HepG2 (cell line): ENCODE measurements at regions not wholly inside any gene's neighbourhood (a gene's known extent, or its start where the extent isn't known, plus 50 kb on each side); places are given as distances from the start of the nearest gene placed in this dataset.

Experiments
- ATAC-seq: fragments of 200-7000 bp; cut with Tn5 transposase; 3 replicates; pipeline ENCODE4 v1.9.1; 2020; ENCODE audit warnings: mild to moderate bottlenecking, moderate library complexity
- BruUV-seq: library from RNA; stranded (reverse); fragments of 400-500 nt; replicated peaks from 2 replicates; lab custom pipeline; 2021; lab: Mats Ljungman, UMichigan
- CTCF ChIA-PET: fragments of 300-600 bp; formaldehyde crosslinking; extraction: SDS; loops from one replicate; lab custom pipeline; 2021; ENCODE audit warnings: low total read pairs, inconsistent platforms, low intra/inter-chr PET ratio; lab: Yijun Ruan, JAX
- POLR2A ChIA-PET: fragments of 350-600 bp; sonication (Branson Sonifier 250); formaldehyde crosslinking; loops from one replicate; lab custom pipeline; 2020; ENCODE audit warnings: antibody characterized with exemption, inconsistent platforms; lab: Yijun Ruan, JAX
- DNase-seq: peaks from one replicate; pipeline ENCODE4 v3.0.0-alpha.2; 2015; ENCODE audit warnings: low spot score
- FAIRE-seq: peaks from 3 replicates; lab custom pipeline; 2011; peaks lifted over from hg19 to GRCh38; lab: Jason Lieb, UNC
- H2AFZ ChIP-seq: one replicate; pipeline ENCODE4 v1.6.1; 2011; ENCODE audit warnings: low read length, inconsistent platforms
- H3K27ac ChIP-seq: fragments of 300-600 bp; 3 replicates; pipeline ENCODE4 v1.8.0; 2011; ENCODE audit warnings: mixed run types, mild to moderate bottlenecking, mixed read lengths, low read length, inconsistent platforms; ENCODE audit not compliant: insufficient read depth; ENCODE audit errors: extremely low read length
- H3K27me3 ChIP-seq, 2 experiments: fragments of 200-600 bp in 1 of 2; 2 replicates in 1 of 2; 3 replicates in 1 of 2; pipeline versions ENCODE4 v1.6.0 to v1.8.0; 2011; ENCODE audit warnings: low read length in 2 of 2, mild to moderate bottlenecking in 2 of 2, moderate library complexity in 2 of 2, inconsistent platforms in 1 of 2; ENCODE audit not compliant: insufficient read depth in 2 of 2, control insufficient read depth in 1 of 2
- H3K36me3 ChIP-seq, 2 experiments: fragments of 200-600 bp in 1 of 2; replicated peaks in 1 of 2; 2 replicates in 1 of 2; 3 replicates in 1 of 2; pipeline versions ENCODE4 v1.5.1 to v1.8.0; 2011; ENCODE audit warnings: low read length in 2 of 2, inconsistent platforms in 1 of 2; ENCODE audit not compliant: insufficient read depth in 2 of 2, control insufficient read depth in 1 of 2
- H3K4me1 ChIP-seq: 2 replicates; pipeline ENCODE4 v1.5.1; 2012; ENCODE audit warnings: low read length, inconsistent platforms; ENCODE audit not compliant: insufficient read depth
- H3K4me2 ChIP-seq: 2 replicates; pipeline ENCODE4 v1.6.0; 2011; ENCODE audit warnings: low read depth, low read length, inconsistent platforms
- H3K4me3 ChIP-seq, 3 experiments: fragments of 200-600 bp in 1 of 3; sonication (generic), shearing (Covaris generic) in 1 of 3; replicated peaks in 1 of 3; 2 replicates each; pipeline ENCODE4 v1.5.1; 2011 to 2016; ENCODE audit warnings: low read length in 3 of 3, inconsistent platforms in 2 of 3, low read depth in 2 of 3, mild to moderate bottlenecking in 2 of 3, control low read depth in 1 of 3, mixed read lengths in 1 of 3; ENCODE audit not compliant: insufficient read depth in 1 of 3
- H3K79me2 ChIP-seq: one replicate; pipeline ENCODE4 v1.6.1; 2011; ENCODE audit warnings: low read length, inconsistent platforms; ENCODE audit not compliant: insufficient read depth
- H3K9ac ChIP-seq: 2 replicates; pipeline ENCODE4 v1.6.0; 2011; ENCODE audit warnings: mild to moderate bottlenecking, low read depth, low read length, inconsistent platforms; ENCODE audit not compliant: insufficient read depth
- H3K9me3 ChIP-seq: 2 replicates; pipeline ENCODE4 v1.5.1; 2012; ENCODE audit warnings: mild to moderate bottlenecking, low read length
- H4K20me1 ChIP-seq: 2 replicates; pipeline ENCODE4 v1.6.0; 2011; ENCODE audit warnings: inconsistent platforms, mild to moderate bottlenecking, low read length, moderate library complexity; ENCODE audit not compliant: insufficient read depth
- HNRNPLL ChIP-seq: fragments of 200-400 bp; formaldehyde crosslinking; IDR thresholded peaks from 2 replicates; pipeline ENCODE4 v1.6.1; 2017; ENCODE audit warnings: mild to moderate bottlenecking, low read depth, low read length; ENCODE audit not compliant: poor library complexity, severe bottlenecking
- HOXA7 ChIP-seq: sonication (generic); formaldehyde crosslinking; IDR thresholded peaks from 2 replicates; pipeline ENCODE4 v1.8.1; 2022; ENCODE audit warnings: mild to moderate bottlenecking, missing genetic modification reagents, moderate library complexity
- MIER3 ChIP-seq: IDR thresholded peaks from 2 replicates; pipeline ENCODE4 v1.6.1; 2016; ENCODE audit warnings: missing compliant biosample characterization, borderline replicate concordance
- NR2C2 ChIP-seq: sonication (generic); formaldehyde crosslinking; IDR thresholded peaks from 2 replicates; pipeline ENCODE4 v1.4.0; 2020; ENCODE audit warnings: missing genetic modification reagents, mild to moderate bottlenecking, moderate library complexity, borderline replicate concordance
- SMAD1 ChIP-seq: sonication (generic); formaldehyde crosslinking; IDR thresholded peaks from 2 replicates; pipeline ENCODE4 v1.4.0; 2020; ENCODE audit warnings: missing genetic modification reagents, low read depth, mild to moderate bottlenecking, borderline replicate concordance
- SRY ChIP-seq: sonication (generic); formaldehyde crosslinking; IDR thresholded peaks from 2 replicates; pipeline ENCODE4 v1.8.0; 2022; ENCODE audit warnings: mild to moderate bottlenecking, missing genetic modification reagents
- TBL1XR1 ChIP-seq: fragments of 150-350 bp; IDR thresholded peaks from 2 replicates; pipeline ENCODE4 v1.6.1; 2014; ENCODE audit warnings: borderline replicate concordance, low read length; ENCODE audit not compliant: partially characterized antibody
- YEATS2 ChIP-seq: sonication (generic); formaldehyde crosslinking; IDR thresholded peaks from 2 replicates; pipeline ENCODE4 v1.4.0; 2020; ENCODE audit warnings: missing genetic modification reagents, borderline replicate concordance
- ZNF432 ChIP-seq: sonication (generic); formaldehyde crosslinking; IDR thresholded peaks from 2 replicates; pipeline ENCODE4 v1.5.0; 2020; ENCODE audit warnings: missing genetic modification reagents, mild to moderate bottlenecking, borderline replicate concordance
- ZNF546 ChIP-seq: sonication (generic); formaldehyde crosslinking; conservative IDR thresholded peaks from 2 replicates; pipeline ENCODE4 v1.8.1; 2023; ENCODE audit warnings: mild to moderate bottlenecking, missing genetic modification reagents
- ZNF569 ChIP-seq: sonication (generic); formaldehyde crosslinking; IDR thresholded peaks from 2 replicates; pipeline ENCODE4 v1.5.0; 2020; ENCODE audit warnings: mild to moderate bottlenecking, missing genetic modification reagents, moderate library complexity, borderline replicate concordance
- ZNF615 ChIP-seq: sonication (generic); formaldehyde crosslinking; IDR thresholded peaks from 2 replicates; pipeline ENCODE4 v1.5.0; 2020; ENCODE audit warnings: mild to moderate bottlenecking, missing genetic modification reagents, borderline replicate concordance
- ZNF713 ChIP-seq: sonication (generic); formaldehyde crosslinking; IDR thresholded peaks from 2 replicates; pipeline ENCODE4 v1.4.0; 2020; ENCODE audit warnings: mild to moderate bottlenecking, missing genetic modification reagents
- ZNF776 ChIP-seq: sonication (generic); formaldehyde crosslinking; IDR thresholded peaks from 2 replicates; pipeline ENCODE4 v1.4.0; 2020; ENCODE audit warnings: mild to moderate bottlenecking, missing genetic modification reagents
- ZNF777 ChIP-seq: sonication (generic); formaldehyde crosslinking; IDR thresholded peaks from 2 replicates; pipeline ENCODE4 v1.4.0; 2020; ENCODE audit warnings: missing genetic modification reagents
- WGBS: methylation state at CpG from one replicate; pipeline ENCODE4 v1.1.6; 2017; ENCODE audit warnings: low lambda C conversion rate; 5-methylcytosine and 5-hydroxymethylcytosine counted together
- in situ Hi-C: cut with HindIII; loops from 2 replicates; pipeline ENCODE4 v1.10.0; 2017; ENCODE audit warnings: low pct_unique_long_range_greater_than_20kb; ENCODE audit not compliant: extremely low pct_ligation_motif_present
- intact Hi-C: fragments of 100-400 bp; cut with micrococcal nuclease; formaldehyde crosslinking; loops from one replicate; pipeline ENCODE4 v1.10.0; 2022; ENCODE audit not compliant: unreplicated experiment
- TF ChIP-seq, protein P1 (sequence below): IDR thresholded peaks from 2 replicates; pipeline ENCODE4 v1.6.1; 2016
- TF ChIP-seq, protein P2 (sequence below): sonication (generic); formaldehyde crosslinking; IDR thresholded peaks from 2 replicates; pipeline ENCODE4 v1.5.0; 2020; ENCODE audit warnings: mild to moderate bottlenecking, missing genetic modification reagents
- TF ChIP-seq, protein P3 (sequence below): sonication (generic); formaldehyde crosslinking; IDR thresholded peaks from 2 replicates; pipeline ENCODE4 v1.4.0; 2020; ENCODE audit warnings: missing genetic modification reagents

DNA sequence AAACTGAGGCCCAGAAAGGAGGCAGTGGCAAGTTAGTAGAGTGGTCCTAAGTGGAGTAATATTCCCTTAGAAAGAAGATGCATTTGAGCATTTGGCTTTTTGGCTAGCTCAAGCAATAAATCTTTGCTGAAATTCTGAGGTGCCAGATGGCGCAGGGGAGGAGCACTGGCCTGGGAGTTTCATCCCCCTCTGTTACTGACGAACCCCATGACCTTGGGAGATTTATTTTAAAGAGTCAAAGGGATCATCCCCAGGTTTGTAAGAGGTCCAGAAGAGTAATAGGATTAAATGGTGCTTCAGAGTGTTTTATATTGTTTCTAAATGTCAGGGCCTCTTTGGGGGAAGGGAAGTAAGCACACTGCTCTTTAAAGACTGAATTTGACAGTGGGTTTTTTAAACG, 85.1 kb upstream of the PIAS1 start:
- TF ChIP-seq HNRNPLL (no peak), YEATS2 (CRISPR knock-in tag) (no peak), ZNF776 (CRISPR knock-in tag) (no peak), TBL1XR1 (no peak), ZNF777 (CRISPR knock-in tag) (no peak), ZNF615 (no peak), MIER3 (CRISPR knock-in tag) (no peak), ZNF569 (CRISPR knock-in tag) (no peak), ZNF713 (CRISPR knock-in tag) (no peak), HOXA7 (no peak), SMAD1 (CRISPR knock-in tag) (no peak), ZNF432 (no peak), ZNF546 (CRISPR knock-in tag) (no peak), NR2C2 (CRISPR knock-in tag) (no peak), SRY (CRISPR knock-in tag) (no peak)
- TF ChIP-seq, protein P1, sequence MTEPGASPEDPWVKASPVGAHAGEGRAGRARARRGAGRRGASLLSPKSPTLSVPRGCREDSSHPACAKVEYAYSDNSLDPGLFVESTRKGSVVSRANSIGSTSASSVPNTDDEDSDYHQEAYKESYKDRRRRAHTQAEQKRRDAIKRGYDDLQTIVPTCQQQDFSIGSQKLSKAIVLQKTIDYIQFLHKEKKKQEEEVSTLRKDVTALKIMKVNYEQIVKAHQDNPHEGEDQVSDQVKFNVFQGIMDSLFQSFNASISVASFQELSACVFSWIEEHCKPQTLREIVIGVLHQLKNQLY (CRISPR knock-in tag) = no peak
- TF ChIP-seq, protein P2, sequence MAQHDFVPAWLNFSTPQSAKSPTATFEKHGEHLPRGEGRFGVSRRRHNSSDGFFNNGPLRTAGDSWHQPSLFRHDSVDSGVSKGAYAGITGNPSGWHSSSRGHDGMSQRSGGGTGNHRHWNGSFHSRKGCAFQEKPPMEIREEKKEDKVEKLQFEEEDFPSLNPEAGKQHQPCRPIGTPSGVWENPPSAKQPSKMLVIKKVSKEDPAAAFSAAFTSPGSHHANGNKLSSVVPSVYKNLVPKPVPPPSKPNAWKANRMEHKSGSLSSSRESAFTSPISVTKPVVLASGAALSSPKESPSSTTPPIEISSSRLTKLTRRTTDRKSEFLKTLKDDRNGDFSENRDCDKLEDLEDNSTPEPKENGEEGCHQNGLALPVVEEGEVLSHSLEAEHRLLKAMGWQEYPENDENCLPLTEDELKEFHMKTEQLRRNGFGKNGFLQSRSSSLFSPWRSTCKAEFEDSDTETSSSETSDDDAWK (CRISPR knock-in tag) = no peak
- TF ChIP-seq, protein P3, sequence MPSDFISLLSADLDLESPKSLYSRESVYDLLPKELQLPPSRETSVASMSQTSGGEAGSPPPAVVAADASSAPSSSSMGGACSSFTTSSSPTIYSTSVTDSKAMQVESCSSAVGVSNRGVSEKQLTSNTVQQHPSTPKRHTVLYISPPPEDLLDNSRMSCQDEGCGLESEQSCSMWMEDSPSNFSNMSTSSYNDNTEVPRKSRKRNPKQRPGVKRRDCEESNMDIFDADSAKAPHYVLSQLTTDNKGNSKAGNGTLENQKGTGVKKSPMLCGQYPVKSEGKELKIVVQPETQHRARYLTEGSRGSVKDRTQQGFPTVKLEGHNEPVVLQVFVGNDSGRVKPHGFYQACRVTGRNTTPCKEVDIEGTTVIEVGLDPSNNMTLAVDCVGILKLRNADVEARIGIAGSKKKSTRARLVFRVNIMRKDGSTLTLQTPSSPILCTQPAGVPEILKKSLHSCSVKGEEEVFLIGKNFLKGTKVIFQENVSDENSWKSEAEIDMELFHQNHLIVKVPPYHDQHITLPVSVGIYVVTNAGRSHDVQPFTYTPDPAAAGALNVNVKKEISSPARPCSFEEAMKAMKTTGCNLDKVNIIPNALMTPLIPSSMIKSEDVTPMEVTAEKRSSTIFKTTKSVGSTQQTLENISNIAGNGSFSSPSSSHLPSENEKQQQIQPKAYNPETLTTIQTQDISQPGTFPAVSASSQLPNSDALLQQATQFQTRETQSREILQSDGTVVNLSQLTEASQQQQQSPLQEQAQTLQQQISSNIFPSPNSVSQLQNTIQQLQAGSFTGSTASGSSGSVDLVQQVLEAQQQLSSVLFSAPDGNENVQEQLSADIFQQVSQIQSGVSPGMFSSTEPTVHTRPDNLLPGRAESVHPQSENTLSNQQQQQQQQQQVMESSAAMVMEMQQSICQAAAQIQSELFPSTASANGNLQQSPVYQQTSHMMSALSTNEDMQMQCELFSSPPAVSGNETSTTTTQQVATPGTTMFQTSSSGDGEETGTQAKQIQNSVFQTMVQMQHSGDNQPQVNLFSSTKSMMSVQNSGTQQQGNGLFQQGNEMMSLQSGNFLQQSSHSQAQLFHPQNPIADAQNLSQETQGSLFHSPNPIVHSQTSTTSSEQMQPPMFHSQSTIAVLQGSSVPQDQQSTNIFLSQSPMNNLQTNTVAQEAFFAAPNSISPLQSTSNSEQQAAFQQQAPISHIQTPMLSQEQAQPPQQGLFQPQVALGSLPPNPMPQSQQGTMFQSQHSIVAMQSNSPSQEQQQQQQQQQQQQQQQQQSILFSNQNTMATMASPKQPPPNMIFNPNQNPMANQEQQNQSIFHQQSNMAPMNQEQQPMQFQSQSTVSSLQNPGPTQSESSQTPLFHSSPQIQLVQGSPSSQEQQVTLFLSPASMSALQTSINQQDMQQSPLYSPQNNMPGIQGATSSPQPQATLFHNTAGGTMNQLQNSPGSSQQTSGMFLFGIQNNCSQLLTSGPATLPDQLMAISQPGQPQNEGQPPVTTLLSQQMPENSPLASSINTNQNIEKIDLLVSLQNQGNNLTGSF (CRISPR knock-in tag) = no peak
- Histone ChIP-seq H3K9me3 (no peaks in the 10 kb centered on the region), H3K4me1 (peaks cover 8% of the 10 kb centered on the region; the same call in 1 of the 2 replicates), H3K9ac (no peak overlapping the region), H3K4me3 (no peak overlapping the region), H3K36me3 (no peaks in the 10 kb centered on the region), H3K27me3 (no peaks in the 10 kb centered on the region), H3K4me2 (no peak overlapping the region), H3K79me2 (no peaks in the 10 kb centered on the region), H2AFZ (no peak overlapping the region), H3K27ac (no peak overlapping the region), H4K20me1 (no peaks in the 10 kb centered on the region)
- CTCF ChIA-PET = no interaction called here
- intact Hi-C loops (no loop called here), in situ Hi-C loops (no loop called here)
- FAIRE-seq (no peak), DNase-seq (no peak), ATAC-seq (no peak)
- BruUV-seq = no TSS peak
- POLR2A ChIA-PET = interaction anchor here (1.2 kb wide), 1 partner anchor 23 kb away, joined by 5 read pairs; no protein-coding TSS in a partner anchor
- WGBS = 39% methylated on average over 3 of the region's 3 CpGs
